Osteoblast (primary cell): ENCODE measurements at regions not wholly inside any gene's neighbourhood (a gene's known extent, or its start where the extent isn't known, plus 50 kb on each side); places are given as distances from the start of the nearest gene placed in this dataset.

Experiments
- DNase-seq: peaks from one replicate; pipeline ENCODE4 v3.0.0; 2011; ENCODE audit warnings: low spot score, mixed read lengths; ENCODE audit not compliant: insufficient read length; ENCODE audit errors: missing footprints
- H2AFZ ChIP-seq: 2 replicates; pipeline ENCODE4 v1.6.0; 2011; ENCODE audit warnings: mild to moderate bottlenecking, low read length
- H3K27ac ChIP-seq: 2 replicates; pipeline ENCODE4 v1.5.1; 2011; ENCODE audit warnings: mild to moderate bottlenecking, low read depth, low read length, moderate library complexity
- H3K27me3 ChIP-seq: 2 replicates; pipeline ENCODE4 v1.6.0; 2012; ENCODE audit warnings: mild to moderate bottlenecking, control low read depth, inconsistent platforms, low read length, moderate library complexity; ENCODE audit not compliant: insufficient read depth
- H3K36me3 ChIP-seq: 2 replicates; pipeline ENCODE4 v1.5.1; 2011; ENCODE audit warnings: mild to moderate bottlenecking, low read length, control low read depth, moderate library complexity; ENCODE audit not compliant: insufficient read depth
- H3K4me1 ChIP-seq: 2 replicates; pipeline ENCODE4 v1.5.1; 2011; ENCODE audit warnings: mild to moderate bottlenecking, low read length, control low read depth, moderate library complexity; ENCODE audit not compliant: insufficient read depth
- H3K4me2 ChIP-seq: 2 replicates; pipeline ENCODE4 v1.6.0; 2011; ENCODE audit warnings: mild to moderate bottlenecking, low read length; ENCODE audit not compliant: insufficient read depth
- H3K4me3 ChIP-seq: fragments of 200-600 bp; sonication (generic); 3 replicates; pipeline ENCODE4 v1.5.1; 2012; ENCODE audit warnings: mild to moderate bottlenecking, low read length, inconsistent platforms; ENCODE audit not compliant: insufficient read depth
- H3K79me2 ChIP-seq: 2 replicates; pipeline ENCODE4 v1.6.0; 2012; ENCODE audit warnings: mild to moderate bottlenecking, low read length, control low read depth, inconsistent platforms; ENCODE audit not compliant: insufficient read depth
- H3K9me3 ChIP-seq: 2 replicates; pipeline ENCODE4 v1.5.1; 2011; ENCODE audit warnings: low read depth, low read length, control low read depth
- H4K20me1 ChIP-seq: 2 replicates; pipeline ENCODE4 v1.6.0; 2012; ENCODE audit warnings: mild to moderate bottlenecking, low read length, control low read depth; ENCODE audit not compliant: insufficient read depth
- CTCF ChIP-seq: IDR thresholded peaks from 2 replicates; pipeline ENCODE4 v1.5.1; 2011; ENCODE audit warnings: mild to moderate bottlenecking, low read depth, low read length, moderate library complexity; ENCODE audit errors: extremely low read depth

- DNase-seq, result no peak
- H3K27me3 ChIP-seq, result no peaks in the 10 kb centered on the region
- no peak for TF ChIP-seq CTCF
Measured at GRCh38 chr11:91326280-91326679, 898.3 kb upstream of the FAT3 start.

DNA sequence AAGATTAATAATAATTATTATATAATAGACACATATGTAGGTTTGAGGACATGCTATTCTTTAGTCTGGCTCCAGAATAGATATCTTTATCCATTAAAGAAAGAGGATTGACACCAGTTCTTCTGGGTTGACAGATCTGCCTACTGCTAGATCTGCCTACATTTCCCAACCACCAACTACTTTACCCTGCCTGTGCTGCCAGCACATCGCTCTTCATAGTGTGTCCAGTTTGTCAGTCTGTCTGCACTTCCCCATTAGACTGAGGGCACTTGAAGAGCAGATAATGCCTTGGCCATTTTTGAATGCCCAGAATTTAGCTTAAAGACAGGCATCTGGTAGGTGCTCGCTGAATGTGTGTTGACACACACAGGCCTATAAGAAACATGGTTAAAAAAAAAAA lies 910.1 kb upstream of the FAT3 start:
- no peaks in the 10 kb centered on the region for H3K27me3 ChIP-seq
- no peak for DNase-seq
- H3K9me3 ChIP-seq, result no peaks in the 10 kb centered on the region
- H3K4me3 ChIP-seq, result no peak overlapping the region
- no peaks in the 10 kb centered on the region for H4K20me1 ChIP-seq
- no peaks in the 10 kb centered on the region for H3K36me3 ChIP-seq
- H3K4me1 ChIP-seq, result no peaks in the 10 kb centered on the region
- no peak overlapping the region for H3K27ac ChIP-seq
- no peak for TF ChIP-seq CTCF
- H2AFZ ChIP-seq, result no peak overlapping the region
- no peak overlapping the region for H3K4me2 ChIP-seq
- no peaks in the 10 kb centered on the region for H3K79me2 ChIP-seq

More at GRCh38 chr11:91326280-91326679, 898.3 kb upstream of the FAT3 start:
- no peaks in the 10 kb centered on the region for H3K4me1 ChIP-seq
- no peak overlapping the region for H3K4me3 ChIP-seq
- H2AFZ ChIP-seq, result no peak overlapping the region
- no peak overlapping the region for H3K4me2 ChIP-seq
- no peaks in the 10 kb centered on the region for H3K36me3 ChIP-seq
- no peak overlapping the region for H3K27ac ChIP-seq
- H3K9me3 ChIP-seq, result peaks cover 3% of the 10 kb centered on the region
- no peaks in the 10 kb centered on the region for H3K79me2 ChIP-seq
- no peaks in the 10 kb centered on the region for H4K20me1 ChIP-seq

GRCh38 chr11:91312541-91312940 lies 912.1 kb upstream of the FAT3 start:
- Histone ChIP-seq H3K4me3 (no peak overlapping the region), H2AFZ (no peak overlapping the region), H3K27me3 (no peaks in the 10 kb centered on the region), H3K36me3 (no peaks in the 10 kb centered on the region), H4K20me1 (no peaks in the 10 kb centered on the region), H3K27ac (no peak overlapping the region), H3K4me1 (no peaks in the 10 kb centered on the region), H3K9me3 (peaks cover 4% of the 10 kb centered on the region), H3K79me2 (no peaks in the 10 kb centered on the region), H3K4me2 (no peak overlapping the region)
- no peak for TF ChIP-seq CTCF
- DNase-seq, result no peak

DNA sequence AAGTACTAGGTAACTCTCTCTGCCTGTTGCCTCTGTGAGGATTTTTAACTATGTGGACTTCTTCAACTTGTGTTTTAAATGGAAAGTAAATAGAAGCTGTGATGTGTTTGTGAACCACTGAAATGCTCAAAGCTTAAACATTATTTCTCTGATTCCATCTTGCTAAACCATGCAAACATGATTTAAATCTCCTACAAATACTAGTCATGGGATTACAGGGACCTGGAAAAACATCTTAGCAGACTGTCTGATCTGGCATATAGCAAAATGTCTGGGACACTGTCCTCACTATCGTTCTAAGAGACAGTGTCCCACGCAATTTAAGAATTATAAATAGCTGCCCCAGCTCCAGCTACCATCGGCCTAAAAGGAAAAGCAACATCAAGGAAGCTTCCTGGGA lies 914.5 kb upstream of the FAT3 start:
- Histone ChIP-seq H3K4me1 (no peaks in the 10 kb centered on the region), H3K27ac (no peak overlapping the region), H3K79me2 (no peaks in the 10 kb centered on the region), H3K36me3 (no peaks in the 10 kb centered on the region), H4K20me1 (no peaks in the 10 kb centered on the region), H3K4me2 (no peak overlapping the region), H3K27me3 (no peaks in the 10 kb centered on the region), H3K9me3 (peaks cover 8% of the 10 kb centered on the region), H2AFZ (no peak overlapping the region), H3K4me3 (no peak overlapping the region)
- DNase-seq, result no peak
- TF ChIP-seq CTCF, result no peak
